HG03571 (cell line): ENCODE measurements at regions not wholly inside any gene's neighbourhood (a gene's known extent, or its start where the extent isn't known, plus 50 kb on each side); places are given as distances from the start of the nearest gene placed in this dataset.

ENCODE experiments used
- ATAC-seq: cut with Tn5 transposase; IDR thresholded peaks from one replicate; pipeline ENCODE4 v1.9.1; 2021; ENCODE audit not compliant: unreplicated experiment

DNA sequence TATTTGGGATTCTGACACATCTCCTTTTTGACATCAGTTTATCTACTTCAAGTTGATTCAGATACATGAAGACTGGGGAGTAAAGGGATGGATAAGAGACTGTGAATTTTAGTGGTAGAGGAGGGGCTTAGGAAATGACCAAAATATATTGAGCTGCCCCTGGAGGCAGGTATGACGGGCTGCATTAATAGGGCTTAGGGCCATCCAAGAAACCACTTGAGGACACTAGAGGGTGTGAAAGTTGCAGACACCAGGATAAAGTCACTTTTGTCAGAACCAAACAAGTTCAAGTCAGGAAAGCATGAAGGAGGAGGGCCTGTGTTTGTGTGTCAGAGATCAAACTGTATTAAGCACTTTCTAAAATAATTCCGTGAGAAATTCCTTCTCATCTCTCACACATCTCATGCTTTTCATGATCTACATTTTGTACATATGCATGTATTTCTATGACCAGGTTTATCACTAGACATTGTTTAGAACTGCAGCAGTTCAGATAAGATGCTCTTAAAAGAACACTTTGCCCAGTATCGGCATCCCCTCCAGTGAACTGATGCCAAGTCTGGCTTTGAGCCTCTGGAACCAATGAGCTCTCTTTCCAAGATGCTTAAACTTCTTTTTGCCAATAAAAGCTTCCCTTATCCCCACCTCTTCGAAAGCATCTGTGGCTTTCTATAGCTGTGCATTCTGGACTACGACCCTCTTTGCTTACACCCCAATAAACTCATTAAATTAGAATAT, 136.9 kb downstream of the SLC38A1 start:
- ATAC-seq = no peak

DNA sequence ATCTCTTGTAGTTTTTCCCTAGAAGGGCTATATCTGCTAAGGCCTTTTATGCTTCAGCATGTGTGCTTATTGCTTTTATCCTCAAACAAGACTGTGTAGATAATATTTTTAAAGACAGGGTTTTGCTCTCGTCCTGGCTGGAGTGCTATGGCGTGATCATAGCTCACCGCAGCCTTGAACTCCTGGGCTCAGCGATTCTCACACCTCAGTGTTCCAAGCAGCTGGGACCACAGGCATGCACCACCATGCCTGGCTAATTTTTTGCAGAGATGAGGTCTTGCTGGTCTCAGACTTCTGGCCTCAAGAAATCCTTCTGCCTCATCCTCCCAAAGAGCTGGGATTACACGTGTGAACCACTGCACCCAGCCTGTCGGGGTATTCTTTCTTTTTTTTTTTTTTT, 137.3 kb upstream of the SCAF11 start:
- ATAC-seq = no peak

DNA sequence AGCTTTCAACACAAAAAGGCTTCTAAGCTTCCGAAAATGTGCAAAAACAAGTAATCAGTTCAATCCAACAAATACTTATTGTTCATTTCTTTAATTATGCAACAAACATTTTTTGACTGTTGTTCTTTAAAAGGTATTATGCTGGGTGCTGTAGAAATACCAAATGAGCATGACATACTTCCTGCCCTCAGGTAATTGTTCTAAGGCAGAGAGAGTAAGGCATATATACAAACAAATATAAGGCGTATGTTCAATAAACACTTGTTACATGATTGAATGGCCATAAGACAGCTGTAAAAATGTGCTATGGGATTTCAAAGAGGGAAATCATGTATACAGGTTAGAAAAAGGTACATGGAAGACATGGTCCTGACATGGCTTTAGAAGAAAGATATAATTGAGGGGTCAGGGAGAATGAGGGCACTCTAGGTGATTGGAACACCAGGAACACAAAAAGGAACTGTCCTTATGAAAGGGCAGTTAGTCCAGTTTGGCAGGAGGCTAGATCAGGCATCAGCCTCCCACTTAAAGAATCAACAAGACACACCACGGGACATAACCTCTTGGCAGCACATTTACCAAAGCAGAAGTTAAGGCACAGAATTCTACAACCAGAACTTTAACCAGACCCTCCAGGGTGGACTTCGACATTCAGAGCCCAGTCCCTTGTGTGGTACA, 135.8 kb upstream of the SCAF11 start:
- ATAC-seq = no peak

DNA sequence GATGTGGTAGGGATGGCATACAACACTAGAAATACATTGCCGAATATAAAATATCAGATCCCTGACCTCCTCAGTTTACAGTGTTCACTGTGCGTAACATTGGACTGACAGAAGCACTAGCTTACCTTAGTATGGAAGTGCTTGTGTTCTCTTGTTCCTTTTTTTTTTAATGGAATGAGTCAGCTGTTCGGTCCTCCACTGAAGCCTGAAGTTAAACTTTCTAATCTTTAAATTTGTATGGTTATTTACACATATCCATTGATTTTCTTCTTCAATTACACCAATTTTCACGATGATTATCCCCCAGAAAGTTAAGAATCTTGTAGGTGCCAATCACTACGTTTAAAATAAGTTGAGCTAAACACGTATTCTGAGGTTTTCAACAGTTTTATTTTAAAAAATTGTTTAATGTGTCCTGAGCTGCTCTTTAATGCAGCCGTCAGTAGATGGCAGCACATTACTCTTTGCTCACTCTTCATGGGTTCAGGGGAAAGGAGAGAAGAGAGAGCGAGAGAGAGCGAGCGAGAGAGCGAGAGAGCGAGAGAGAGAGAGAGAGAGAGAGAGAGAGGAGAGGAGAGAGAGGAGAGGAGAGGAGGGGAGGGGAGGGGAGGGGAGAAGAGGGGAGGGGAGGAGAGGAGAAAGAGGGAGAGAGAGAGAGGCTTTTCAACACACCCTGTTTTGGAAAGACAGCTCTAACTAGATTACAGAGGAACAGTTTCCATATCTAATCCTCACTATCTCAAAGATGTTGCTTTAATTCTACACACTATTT, 134.7 kb upstream of the SCAF11 start:
- peak; percentile 71 for ATAC-seq

DNA sequence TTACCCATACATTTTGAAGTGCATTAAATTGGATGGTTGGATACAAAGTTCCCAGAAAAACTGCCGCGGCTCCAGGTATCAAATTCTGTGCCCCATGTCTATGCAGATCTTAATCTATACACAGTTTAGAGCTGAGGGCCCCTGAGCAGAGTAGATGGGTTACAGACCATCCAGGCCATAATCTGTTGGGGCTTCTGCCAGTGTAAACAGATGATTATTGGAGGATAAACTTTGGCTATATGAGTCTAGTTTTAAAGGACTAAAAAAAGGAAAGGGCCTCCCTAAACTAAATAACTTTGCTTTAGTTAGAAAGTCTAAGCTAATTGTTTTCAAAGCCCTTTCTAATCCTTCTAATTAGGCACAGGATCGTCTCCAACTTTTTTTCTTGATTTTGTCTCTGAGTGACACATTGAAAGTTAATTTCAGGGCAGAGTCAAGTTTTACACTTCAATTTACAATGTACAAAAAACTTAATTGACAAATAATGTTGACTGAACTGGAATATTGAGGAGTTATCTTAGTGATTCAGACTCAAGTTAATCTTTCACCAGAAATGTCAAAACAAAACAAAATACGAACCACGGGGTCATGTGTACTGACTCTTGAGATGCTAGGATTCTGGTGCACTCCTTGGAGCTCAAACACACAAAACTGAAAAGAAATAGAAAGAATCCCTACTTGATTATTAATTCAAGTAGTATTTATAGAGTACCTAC, 133.9 kb upstream of the SCAF11 start:
- no peak for ATAC-seq

DNA sequence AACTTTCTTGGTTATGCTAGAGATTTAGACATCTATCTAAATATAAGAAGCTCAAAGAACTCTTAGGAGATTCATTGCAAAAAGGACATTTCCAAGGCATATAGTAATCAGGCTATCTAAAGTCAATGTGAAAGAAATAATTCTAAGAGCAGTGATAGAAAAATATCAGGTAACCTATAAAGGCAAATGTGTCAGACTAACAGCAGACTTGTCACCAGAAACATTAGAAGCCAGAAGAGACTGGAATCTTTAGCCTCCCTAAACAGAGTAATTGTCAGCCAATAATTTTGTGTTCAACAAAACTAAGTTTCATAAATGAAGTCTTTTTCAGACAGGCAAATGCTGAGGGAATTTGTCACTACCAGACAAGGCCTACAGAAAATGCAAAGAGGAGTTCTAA, 122.0 kb upstream of the SCAF11 start:
- ATAC-seq = no peak

DNA sequence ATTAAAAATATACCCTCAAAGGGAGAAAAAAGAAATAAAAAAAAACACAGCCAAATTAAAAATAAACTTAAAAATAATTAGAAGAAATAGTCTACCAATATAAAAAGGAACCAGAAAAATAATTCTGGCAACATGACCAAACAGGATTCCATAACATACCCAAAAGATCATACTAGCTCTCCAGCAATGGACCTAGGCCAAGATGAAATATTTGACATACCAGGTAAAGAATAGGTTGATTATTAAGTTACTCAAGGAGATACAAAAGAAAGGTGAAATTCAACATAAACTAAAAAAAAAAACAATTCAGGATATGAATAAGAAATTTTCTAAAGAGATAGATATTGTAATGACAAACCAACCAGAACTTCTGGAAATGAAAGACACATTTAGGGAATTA, 121.3 kb upstream of the SCAF11 start:
- no peak for ATAC-seq

DNA sequence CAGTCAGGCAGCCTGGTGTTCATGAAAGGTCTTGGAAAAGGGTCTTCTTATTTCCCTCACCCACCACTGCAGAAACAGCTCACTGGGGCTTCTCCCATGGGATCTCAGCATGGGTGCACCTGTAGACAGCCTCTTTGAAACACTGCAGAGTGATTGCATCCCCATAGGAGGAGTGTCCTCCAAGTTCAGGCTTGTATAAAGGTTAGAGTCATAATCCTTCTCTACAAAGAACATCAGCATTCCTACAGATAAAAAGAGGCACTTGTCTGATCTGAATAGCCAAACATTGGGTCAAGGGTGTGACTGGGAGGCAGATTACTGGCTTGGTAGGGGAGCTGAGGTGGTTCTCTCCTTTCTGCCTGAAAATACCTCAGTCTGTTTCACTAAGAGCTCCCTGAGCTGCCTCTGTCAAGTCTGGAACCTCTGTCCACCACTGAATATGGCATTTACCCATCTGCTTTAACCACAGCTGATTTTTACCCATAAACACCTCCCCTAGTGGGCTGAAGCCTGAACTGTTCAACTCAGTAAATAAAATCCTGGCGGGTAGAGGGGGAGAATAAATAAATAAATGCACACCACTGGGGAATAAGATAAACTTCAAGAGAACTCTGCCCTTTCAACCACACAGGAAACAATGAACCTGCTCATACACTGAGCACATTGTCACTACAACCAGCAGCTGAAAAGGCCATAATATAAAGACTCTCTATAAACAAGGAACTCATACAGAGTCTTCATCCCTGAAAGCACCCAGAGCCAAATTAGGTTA, 120.7 kb upstream of the SCAF11 start:
- ATAC-seq = no peak

DNA sequence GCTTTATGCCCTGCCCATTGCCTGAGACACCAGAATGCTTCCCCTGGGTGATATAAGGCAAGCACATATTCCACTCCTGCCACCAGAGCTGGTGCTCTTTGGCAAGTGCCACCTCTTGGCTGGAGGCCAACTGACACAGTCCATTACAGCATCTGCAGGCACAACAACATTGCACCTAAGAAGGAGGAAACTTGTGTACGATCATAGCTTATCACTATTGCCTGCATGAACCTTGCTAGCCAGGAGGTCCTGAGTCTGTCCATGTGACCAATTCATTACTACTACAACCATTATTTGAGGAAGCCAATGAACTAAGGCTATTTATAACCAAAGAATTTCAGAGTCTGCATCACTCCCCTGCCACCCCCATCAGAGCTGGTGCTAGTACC, 119.8 kb upstream of the SCAF11 start:
- no peak for ATAC-seq

DNA sequence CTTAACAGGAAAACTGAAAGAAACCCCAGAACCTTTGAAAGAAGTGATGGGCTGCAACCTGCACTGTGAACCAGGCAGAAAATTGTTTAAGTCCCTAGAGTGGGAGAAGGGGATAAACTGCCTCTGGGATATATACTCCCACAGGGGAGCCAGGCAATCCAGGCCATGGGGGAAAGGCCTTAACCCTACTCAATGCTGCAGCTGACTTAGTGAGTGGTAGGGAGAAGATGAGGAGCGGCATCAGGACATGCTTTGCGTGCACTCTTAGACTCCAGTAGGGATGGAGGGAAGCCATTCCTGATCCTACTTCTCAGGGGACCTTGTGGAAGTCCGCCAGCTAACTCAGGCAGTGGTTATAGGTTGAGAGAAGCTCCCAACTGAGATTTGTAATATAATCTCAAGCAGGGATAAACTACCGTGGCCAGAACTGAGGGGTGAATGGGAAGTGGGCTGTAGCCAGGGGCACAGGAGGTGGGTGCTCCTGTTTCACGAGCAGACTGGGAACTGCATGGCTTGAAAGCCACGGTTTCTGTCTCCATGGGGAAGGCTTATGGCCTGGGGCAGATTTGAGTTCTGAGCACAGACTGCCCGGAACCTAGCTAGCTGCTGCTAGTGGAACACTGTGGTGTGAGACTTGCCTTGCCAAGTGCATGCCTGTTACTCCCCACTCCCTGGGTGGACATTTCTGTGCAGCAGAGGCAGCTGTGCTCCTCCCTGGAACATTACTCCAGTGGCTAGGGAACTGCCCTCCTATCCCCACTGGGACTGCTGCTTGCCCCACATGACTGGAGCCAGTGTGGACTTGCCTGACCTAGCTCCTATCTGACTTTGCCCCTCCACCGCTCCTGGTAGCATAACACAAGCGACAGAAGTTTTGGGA, 119.2 kb upstream of the SCAF11 start:
- no peak for ATAC-seq

DNA sequence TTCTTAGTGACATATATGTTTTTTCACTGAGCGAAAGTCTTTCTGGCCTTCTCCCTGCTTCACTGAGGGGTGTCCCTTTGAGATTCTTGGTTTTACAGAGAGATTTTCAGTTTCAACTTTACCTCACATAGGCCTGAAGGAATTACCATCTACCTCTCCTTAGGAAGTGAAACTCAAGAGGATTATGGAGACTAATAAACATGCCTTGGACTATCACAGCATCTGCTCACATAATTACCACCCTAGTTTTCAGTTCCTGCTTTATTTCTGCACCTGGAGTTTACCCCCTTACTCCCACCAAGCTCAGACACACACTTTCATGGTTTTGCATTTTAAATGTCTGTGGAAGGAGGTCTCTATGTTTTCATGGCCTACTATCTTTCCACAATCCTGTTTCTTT, 118.3 kb upstream of the SCAF11 start:
- peak; percentile 83 for ATAC-seq

DNA sequence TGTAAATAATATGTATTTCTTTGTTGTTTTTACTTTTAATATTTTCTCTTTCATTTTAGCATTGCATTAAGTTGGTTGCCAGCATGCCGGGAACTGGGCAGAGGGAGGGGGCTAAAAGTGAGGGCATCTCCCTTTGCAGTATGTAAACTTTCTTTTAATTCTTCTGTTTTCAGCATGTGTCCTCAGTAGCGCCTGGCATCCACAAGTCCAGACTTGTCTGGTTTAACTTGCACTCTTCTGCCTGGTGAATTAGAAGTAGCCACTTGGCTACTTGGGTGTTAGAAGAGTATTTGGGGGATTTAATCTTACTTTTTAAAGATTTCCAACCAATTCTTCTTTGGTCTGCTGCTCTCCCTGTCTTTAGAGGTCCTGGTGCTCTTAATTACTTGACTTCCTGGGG, 117.2 kb upstream of the SCAF11 start:
- no peak for ATAC-seq

DNA sequence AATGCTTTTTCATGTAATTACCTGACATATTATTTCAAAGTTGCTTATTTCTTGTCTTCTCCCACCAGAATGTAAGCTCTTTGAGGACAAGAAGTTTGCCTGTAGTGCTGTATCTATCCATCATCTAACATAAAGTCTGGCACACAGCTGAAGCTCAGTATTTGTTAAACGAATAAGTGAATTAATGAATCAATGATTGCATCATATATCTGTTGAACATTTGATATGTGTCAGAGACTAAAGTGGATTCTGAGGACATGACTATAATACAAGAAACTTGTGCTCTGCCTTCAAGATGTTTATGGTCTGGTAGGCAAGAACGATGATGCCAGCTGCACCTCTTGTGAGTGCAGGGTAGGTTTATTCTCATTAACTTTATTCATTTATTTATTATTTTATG, 115.4 kb upstream of the SCAF11 start:
- ATAC-seq = no peak

DNA sequence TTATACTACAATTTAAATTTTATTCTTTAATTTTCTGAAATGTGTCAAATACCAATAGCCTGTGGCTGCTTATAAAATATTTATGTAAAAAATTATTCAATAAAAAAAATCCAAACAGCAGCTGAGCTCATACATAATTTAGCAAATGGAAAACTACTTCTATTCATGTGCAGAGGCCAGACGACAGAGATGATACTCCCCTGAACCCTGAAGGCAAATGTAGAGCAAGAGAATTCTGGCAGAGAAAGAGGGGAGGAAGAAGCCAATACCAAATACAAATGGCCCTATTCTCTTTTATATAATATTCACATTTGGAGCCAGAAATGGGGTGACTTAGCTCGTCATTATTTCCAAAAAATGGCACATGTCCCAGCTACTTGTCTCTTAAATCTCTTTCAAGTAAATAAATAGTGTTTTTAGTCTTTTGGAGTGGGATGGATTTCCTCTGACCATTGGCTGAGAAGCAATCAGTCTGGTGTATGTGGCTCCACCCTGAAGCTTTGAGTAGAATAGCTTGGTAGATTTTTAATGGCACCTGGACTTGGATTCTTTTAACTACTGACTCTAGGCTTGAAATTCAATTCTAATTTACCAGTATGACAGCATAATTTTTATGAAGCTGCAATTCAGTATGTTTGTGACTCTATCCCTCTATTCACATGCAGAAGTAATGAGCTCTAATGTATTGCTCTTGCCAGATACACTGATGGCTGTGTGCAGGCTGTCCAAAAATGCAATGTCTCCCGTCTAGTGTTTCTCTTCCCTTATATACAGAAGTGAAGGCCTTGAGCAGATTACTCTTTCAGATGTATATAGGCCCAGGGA, 113.4 kb upstream of the SCAF11 start:
- no peak for ATAC-seq

DNA sequence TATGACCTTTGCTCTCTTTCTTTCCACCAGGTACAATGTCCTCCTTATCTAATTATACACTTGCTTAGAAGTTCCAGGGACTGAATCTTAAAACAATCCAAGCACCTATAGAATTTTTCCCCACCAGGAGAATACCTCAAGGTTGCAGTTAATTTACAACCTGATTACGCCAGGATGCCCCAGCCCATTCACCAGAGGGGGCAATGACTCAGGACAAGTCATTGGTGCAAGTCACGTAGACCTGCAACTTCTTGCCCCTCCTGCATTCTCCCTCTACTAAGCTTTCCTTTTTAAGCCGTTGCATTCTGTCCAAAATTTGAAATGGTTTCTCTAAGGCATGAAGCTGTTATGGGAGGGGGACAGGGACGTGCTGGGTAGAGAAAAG, 111.1 kb upstream of the SCAF11 start:
- ATAC-seq = no peak

DNA sequence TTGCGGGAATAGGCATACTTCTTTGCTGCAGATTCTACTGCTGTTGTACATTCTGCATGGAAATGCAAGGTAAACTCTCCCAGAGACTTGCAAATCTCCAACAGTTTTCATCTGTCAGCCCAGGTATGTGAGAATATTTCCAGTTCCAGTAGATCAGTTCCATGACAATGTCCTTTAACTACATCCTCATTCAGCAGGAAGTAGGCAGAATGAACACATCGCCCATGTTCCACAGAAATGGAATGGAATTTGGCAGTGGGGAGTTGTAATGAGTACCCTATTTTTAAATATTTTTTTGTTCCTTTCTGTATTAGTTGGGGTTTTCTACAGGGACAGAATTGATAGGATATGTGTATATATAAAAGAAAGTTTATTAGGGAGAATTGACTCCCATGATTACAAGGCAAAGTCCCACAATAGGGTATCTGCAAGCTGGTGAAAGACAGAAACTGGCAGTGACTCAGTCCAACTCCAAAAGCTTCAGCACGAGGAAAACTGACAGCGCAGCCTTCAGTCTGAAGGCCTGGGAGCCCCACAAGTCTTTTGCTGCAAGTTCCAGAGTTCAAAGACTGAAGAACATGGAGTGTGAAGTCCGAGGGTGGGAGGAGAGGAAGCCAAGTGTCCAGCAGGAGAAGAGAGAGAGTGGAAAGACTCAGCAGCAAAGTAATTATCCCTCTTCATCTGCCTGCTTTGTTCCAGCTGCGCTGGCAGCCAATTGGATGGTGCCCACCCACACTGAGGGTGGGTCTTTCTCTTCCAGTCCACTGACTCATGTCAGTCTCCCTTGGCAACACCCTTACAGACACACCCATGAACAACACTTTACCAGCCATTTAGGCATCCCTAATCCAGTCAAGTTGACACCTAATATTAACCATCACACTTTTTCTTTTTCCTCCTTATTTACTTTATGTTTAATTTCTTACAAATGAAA, 110.4 kb upstream of the SCAF11 start:
- ATAC-seq = no peak

DNA sequence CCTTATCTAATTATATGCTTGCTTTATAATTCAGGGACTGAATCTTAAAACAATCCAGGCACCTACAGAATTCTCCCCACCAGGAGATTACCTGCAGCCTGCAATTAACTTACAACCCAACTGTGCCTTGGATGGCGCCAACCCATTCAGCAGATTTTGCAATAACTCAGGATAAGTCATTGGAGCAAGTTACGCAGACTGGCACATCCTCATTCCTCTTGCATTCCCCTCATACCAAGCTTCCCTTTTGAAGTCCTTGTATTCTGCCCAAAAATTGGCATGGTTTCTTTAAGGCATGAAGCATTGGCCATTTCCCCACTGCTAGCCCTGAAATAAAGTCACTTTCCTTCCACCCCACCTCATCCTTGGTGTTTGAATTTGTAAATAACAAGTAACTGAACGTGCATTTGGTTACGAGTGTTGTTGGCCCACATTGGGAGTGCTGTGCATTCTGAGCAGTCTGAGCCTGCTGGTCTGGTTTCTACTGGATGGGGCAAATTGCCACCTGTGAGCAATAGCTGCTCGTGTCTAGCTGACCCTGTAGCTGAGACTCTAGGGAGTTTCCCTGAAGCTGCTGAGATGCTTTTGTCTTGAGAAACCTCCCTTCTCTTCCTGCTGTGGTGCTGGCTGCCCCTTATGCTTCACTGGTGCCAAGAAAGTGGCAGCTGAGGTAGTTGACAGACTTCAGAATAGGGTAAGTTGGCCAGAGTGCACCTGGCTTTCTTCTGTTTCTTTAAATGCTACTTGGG, 99.2 kb upstream of the SCAF11 start:
- ATAC-seq = no peak
